SIG-M5 treated with dmso at 0.1 percent for 504 hours (cell line): ENCODE measurements at regions not wholly inside any gene's neighbourhood (a gene's known extent, or its start where the extent isn't known, plus 50 kb on each side); places are given as distances from the start of the nearest gene placed in this dataset.
"Not testable (repeated sequence)": the region's sequence is repeated elsewhere in the genome, so short reads cannot be mapped to it uniquely, and the experiment has no call there.

ENCODE experiments used
- DNase-seq: peaks from one replicate; lab custom pipeline; 2025; ENCODE audit not compliant: unreplicated experiment; lab: John Stamatoyannopoulos, UW

DNA sequence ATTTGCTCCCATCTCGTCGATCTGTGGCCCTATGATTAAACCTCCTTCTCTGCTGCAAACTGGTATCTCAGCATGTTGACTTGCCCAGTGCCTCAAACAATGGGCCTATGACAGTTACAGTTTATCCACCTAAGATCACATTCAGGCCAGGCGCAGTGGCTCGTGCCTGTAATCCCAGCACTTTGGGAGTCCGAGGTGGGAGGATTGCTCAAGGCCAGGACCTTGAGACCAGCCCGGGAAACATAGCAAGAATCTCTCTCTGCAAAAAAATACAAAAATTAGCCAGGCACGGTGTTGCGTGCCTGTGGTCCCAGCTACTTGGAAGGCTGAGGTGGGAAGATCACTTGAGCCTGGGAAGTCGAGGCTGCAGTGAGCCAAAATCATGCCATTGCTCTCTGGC lies 79.8 kb upstream of the ADGRL1 start:
- not testable (repeated sequence) for DNase-seq

DNA sequence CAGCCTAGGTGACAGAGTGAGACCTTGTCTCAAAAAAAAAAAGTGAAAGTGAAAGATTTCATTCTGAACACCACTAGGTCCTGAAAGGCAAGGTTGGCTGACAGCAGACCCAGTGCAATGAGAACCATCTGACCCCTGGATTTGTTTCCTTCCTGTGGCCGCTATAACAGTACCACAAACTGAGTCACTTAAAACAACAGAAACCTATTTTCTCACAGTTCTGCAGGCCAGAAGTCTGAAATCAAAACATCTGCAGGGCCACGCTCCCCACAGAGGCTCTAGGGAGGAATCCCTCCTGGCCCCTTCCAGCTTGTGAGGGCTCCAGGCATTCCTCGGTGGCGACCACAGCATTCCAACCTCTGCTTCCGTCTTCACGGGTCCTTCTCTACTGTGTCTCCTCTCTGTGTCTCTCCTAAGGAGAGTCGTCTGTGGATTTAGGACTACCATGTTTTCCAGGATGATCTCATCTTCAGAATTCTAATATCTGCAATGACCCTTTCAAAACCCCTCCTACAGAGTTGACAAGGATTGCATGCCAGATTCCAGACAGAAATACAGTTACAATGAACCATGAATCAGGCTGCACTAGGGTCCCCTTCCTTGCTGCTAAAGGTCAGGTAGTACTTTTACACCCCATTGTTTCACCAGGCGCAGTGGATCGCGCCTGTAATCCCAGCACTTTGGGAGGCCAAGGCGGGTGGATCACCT lies 78.0 kb upstream of the ADGRL1 start:
- not testable (repeated sequence) for DNase-seq

DNA sequence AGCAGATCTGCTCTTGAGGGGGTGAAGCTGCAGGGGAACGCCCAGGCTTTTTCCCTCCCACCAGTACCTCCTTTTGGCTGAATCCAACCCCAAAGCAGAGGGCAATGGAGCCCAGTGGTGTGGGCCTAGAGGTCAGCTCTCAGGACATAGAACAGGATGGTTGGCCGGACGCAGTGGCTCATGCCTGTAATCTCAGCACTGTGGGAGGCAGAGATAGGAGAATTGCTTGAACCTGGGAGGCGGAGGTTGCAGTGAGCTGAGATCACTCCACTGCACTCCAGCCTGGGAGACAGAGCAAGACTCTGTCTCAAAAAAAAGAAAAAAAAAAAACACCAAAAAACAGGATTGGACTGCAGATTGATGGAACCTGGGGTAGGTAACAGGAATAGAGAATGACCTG lies 73.3 kb upstream of the ADGRL1 start:
- not testable (repeated sequence) for DNase-seq

DNA sequence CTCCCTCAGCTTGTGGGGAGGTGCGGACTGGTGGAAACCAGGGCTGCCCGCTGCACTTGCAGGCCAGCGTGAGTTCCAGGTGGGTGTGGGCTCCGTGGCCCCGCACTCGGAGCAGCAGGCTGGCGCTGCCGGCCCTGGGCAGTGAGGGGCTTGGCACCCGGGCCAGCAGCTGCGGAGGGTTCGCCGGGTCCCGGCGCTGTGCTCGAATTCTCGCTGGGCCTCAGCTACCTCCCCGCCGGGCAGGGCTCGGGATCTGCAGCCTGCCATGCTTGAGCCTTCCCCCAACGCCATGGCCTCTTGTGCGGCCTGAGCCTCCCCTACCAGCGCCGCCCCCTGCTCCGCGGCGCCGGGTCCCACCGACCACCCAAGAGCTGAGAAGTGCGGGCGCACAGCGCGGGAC lies 71.6 kb upstream of the ADGRL1 start:
- DNase-seq, result no peak

DNA sequence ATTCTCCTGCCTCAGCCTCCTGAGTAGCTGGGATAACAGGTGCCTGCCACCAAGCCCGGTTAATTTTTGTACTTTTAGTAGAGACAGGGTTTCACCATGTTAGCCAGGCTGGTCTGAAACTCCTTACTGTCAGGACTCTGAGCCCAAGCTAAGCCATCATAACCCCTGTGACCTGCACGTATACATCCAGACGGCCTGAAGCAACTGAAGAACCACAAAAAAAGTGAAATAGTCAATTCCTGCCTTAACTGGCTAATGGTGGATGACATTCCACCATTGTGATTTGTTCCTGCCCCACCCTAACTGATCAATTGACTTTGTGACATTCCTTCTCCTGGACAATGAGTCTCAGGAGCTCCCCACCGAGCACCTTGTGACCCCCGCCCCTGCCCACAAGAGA lies 69.9 kb upstream of the ADGRL1 start:
- not testable (repeated sequence) for DNase-seq

DNA sequence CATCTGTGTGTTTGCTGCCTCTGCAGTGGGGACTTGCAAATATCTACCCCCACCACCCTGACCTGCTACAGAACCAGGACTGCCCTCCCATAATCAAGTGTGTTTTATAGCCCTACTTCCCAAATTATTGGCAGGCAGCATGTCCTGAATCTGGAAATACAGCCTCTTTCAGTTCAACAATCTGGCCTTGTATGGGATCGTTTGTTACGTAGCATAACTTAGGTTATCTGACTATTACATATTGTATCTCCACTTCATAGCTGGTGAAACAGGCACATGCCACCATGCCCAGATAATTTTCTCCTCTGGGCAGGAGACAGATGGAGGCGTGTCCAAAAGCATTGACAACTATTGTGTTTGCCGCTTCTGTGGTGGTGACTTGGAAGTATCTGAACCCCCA lies 66.7 kb upstream of the ADGRL1 start:
- no peak for DNase-seq

DNA sequence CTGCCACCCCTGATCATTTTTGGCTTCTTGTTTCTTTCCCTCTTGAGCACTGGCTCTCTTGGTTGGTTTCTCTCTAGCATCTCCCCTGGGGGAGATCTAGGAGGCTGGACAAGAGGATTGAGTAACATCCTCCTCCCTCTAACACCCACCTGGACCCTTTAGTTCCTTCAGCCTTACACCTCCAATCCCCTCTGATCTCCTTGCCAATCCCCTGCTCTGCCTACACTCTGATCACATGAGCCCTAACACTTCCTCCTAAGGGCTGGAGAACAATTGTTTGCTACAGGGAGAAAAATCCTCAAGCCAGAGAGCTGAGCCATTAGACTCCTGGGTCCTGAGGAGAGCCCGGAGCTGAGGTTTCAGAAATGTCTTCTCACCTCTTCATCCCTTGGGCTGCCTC lies 65.9 kb upstream of the ADGRL1 start:
- no peak for DNase-seq

DNA sequence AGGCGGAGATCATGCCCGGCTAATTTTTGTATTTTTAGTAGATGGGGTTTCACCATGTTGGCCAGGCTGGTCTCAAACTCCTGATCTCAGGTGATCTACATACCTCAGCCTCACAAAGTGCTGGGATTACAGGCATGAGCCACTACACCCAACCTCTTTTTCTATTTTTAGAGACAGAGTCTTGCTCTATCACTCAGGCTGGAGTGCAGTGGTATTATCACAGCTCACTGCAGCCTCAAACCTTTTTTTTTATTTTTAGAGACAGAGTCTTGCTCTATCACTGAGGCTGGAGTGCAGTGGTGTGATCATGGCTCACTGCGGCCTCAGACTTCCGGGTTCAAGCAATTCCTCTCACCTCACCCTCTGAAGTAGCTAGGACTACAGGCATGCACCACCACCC lies 64.6 kb upstream of the ADGRL1 start:
- DNase-seq, result not testable (repeated sequence)

DNA sequence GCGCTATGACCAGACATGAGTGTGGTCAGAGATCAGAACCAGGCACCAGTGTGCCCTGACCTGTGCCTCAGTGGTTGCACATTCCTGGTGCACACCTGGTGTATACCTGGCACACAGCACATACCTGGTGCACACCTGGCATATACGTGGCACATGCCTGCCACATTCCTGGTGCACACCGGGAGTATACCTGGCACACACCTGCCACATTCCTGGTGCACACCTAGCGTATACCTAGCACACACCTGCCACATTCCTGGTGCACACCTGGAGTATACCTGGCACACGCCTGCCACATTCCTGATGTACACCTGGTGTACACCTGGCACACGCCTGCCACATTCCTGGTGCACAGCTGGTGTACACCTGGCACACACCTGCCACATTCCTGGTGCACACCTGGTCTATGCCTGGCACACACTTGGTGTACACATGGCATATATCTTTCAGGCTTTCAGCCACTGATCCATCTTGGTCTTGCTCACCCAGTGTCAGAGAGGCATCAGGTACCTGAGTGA lies 61.3 kb upstream of the ADGRL1 start:
- no peak for DNase-seq

DNA sequence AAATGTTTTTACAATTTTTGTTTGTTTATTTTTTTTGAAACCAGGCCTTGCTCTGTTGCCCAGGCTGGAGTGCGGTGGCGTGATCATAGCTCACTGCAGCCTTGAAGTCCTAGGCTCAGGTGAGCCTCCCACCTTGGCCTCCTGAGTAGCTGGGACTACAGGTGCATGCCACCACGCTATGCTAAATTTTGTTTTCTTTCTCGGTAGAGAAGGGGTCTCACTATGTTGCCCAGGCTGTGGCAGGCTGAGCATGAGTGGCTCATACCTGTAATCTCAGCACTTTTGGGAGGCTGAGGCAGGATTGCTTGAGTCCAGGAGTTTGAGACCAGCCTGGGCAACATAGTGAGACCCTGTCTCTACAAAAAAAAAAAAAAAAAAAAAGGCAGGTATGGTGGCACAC lies 60.2 kb upstream of the ADGRL1 start:
- DNase-seq, result not testable (repeated sequence)

DNA sequence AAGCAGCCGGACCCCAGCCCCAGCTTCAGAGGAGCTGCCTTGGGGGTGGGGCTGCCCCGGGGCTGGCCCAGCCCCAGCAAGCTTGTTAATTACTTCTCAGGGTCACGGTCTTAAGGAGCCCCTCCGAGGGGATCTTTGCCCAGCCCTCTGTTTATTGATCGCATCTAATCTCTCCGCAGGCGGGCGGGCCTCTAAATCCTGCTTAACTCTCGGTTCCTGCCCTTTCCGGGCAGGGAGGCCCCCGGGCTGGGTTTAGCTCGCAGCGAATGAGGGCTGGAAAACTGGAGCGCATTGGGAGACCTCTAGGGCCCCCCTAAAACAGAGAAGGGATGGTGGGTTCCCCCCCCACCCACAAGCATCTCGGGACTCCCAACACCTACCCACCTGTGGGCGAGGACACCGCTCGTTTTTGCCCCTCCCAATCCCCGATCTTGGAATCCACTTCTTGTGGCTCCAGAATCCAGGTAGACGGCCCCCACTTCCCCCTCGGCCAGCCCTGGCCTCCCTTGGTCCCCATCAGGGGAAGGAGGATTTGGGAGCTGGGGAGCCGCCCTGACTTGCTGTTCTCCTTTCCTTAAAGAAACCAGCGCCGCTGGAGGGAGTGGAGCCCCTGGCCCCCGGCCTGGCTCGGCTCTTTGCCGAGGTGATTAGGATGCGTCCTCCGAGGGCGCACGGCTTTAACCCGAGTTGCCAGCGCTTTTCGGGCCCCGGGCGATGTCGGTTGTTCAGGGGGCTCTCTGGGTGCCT lies 59.5 kb upstream of the ADGRL1 start:
- no peak for DNase-seq

DNA sequence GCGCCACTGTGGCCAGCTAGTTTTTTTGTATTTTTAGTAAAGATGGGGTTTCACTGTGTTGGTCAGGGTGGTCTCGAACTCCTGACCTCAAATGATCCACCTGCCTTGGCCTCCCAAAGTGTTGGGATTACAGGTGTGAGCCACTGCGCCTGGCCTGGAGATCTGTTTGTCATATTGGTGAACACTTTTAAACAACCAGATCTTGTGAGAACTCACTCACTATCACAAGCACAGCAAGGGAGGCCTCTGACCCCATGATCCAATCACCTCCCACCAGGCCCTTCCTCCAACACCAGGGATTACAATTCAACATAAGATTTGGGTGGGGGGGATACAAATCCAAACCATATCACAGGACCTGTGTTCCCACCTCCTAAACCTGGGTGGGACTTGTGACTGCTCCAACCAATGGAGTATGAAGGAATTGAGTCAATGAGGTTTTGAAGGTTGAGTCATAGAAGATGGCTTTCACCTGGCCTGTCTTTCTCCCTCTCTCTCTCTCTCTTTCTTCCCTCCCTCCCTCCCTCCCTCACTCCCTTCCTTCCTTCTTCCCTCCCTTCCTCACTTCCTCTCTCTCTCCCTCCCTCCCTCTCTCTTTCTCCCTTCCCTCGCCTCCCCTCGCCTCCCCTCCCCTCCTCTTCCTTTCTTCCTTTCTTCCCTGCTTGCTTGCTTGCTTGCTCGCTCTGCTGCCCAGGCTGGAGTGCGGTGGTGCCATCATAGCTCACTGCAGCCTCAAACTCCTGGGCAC lies 50.1 kb upstream of the ADGRL1 start:
- DNase-seq, result not testable (repeated sequence)
